ENCODE measurements at regions not wholly inside any gene's neighbourhood (a gene's known extent, or its start where the extent isn't known, plus 50 kb on each side); places are given as distances from the start of the nearest gene placed in this dataset.

GRCh38 chr5:117261948-117262571 lies 687.4 kb upstream of the SEMA6A start:
- no peak overlapping the region for H3K27ac ChIP-seq (ENCODE audit: low read depth in 1 of 2, low read length in 1 of 2)
- no peak for TF ChIP-seq CTCF (IDR thresholded peaks at IDR 0.05; ENCODE audit: control extremely low read depth, extremely low read depth)
- ATAC-seq (ENCODE audit: insufficient read depth, low FRiP score) (no peak), DNase-seq (peak in 1 of 3 donors; percentile 14)
- H3K27me3 ChIP-seq (ENCODE audit: control insufficient read depth in 3 of 3, insufficient read depth in 3 of 3, low read length in 2 of 3), result no peaks in the 10 kb centered on the region
- H3K4me3 ChIP-seq, result no peak overlapping the region
- H3K36me3 ChIP-seq (ENCODE audit: control insufficient read depth in 4 of 4, insufficient read depth in 4 of 4, low read length in 4 of 4), result no peaks in the 10 kb centered on the region
- no peaks in the 10 kb centered on the region for H3K4me1 ChIP-seq (ENCODE audit: control insufficient read depth in 5 of 5, insufficient read depth in 5 of 5, low read length in 5 of 5)
- H3K9me3 ChIP-seq (ENCODE audit: control insufficient read depth in 4 of 4, insufficient read depth in 3 of 4, low read length in 3 of 4), result peaks cover 0 to 5% (median 0%) of the 10 kb centered on the region in 4 donors
- no peak overlapping the region for H3K9ac ChIP-seq (ENCODE audit: insufficient read depth in 1 of 2, low read length in 2 of 2)
- WGBS, 2 donors, result 77 to 81% methylated on average over 7 of the region's 7 CpGs

- peak; percentile 33 to 79 (median 64) for DNase-seq
These were observed 680.8 kb upstream of the SEMA6A start for GRCh38 chr5:117255211-117256027.

GRCh38 chr5:117252566-117252965 lies 677.9 kb upstream of the SEMA6A start:
- ATAC-seq (ENCODE audit: insufficient read depth, low FRiP score) (no peak), DNase-seq (no peak)
- Histone ChIP-seq H3K9ac (ENCODE audit: insufficient read depth in 1 of 2, low read length in 2 of 2) (no peak overlapping the region), H3K27me3 (ENCODE audit: control insufficient read depth in 3 of 3, insufficient read depth in 3 of 3, low read length in 2 of 3) (no peaks in the 10 kb centered on the region), H3K4me1 (ENCODE audit: control insufficient read depth in 5 of 5, insufficient read depth in 5 of 5, low read length in 5 of 5) (peaks cover 0 to 6% (median 2%) of the 10 kb centered on the region in 5 donors), H3K9me3 (ENCODE audit: control insufficient read depth in 4 of 4, insufficient read depth in 3 of 4, low read length in 3 of 4) (no peaks in the 10 kb centered on the region), H3K4me3 (no peak overlapping the region), H3K27ac (ENCODE audit: low read depth in 1 of 2, low read length in 1 of 2) (no peak overlapping the region), H3K36me3 (ENCODE audit: control insufficient read depth in 4 of 4, insufficient read depth in 4 of 4, low read length in 4 of 4) (no peaks in the 10 kb centered on the region)
- TF ChIP-seq CTCF (IDR thresholded peaks at IDR 0.05; ENCODE audit: control extremely low read depth, extremely low read depth), result no peak

More at GRCh38 chr5:117255211-117256027, 680.8 kb upstream of the SEMA6A start:
- H3K4me3 ChIP-seq, result no peak overlapping the region
- no peaks in the 10 kb centered on the region for H3K36me3 ChIP-seq (ENCODE audit: control insufficient read depth in 4 of 4, insufficient read depth in 4 of 4, low read length in 4 of 4)
- H3K27me3 ChIP-seq (ENCODE audit: control insufficient read depth in 3 of 3, insufficient read depth in 3 of 3, low read length in 2 of 3), result no peaks in the 10 kb centered on the region
- ATAC-seq (ENCODE audit: insufficient read depth, low FRiP score), result no peak
- no peak for TF ChIP-seq CTCF (IDR thresholded peaks at IDR 0.05; ENCODE audit: control extremely low read depth, extremely low read depth)
- H3K4me1 ChIP-seq (ENCODE audit: control insufficient read depth in 5 of 5, insufficient read depth in 5 of 5, low read length in 5 of 5), result peaks cover 0 to 6% (median 2%) of the 10 kb centered on the region in 5 donors
- 75 to 84% methylated on average over 10 of the region's 10 CpGs for WGBS, 2 donors
- no peak overlapping the region for H3K9ac ChIP-seq (ENCODE audit: insufficient read depth in 1 of 2, low read length in 2 of 2)
- no peak overlapping the region for H3K27ac ChIP-seq (ENCODE audit: low read depth in 1 of 2, low read length in 1 of 2)
- H3K9me3 ChIP-seq (ENCODE audit: control insufficient read depth in 4 of 4, insufficient read depth in 3 of 4, low read length in 3 of 4), result no peaks in the 10 kb centered on the region
